Brain microvascular endothelial cell (primary cell): ENCODE measurements at regions not wholly inside any gene's neighbourhood (a gene's known extent, or its start where the extent isn't known, plus 50 kb on each side); places are given as distances from the start of the nearest gene placed in this dataset.

Source experiments
- DNase-seq: peaks from one replicate; pipeline ENCODE4 v3.0.0-alpha.2; 2020
- H3K27ac ChIP-seq: fragments of 250-450 bp; sonication (Bioruptor Pico); 2 replicates; pipeline ENCODE4 v1.5.1; 2020; ENCODE audit warnings: mild to moderate bottlenecking, moderate library complexity
- H3K27me3 ChIP-seq: fragments of 250-450 bp; sonication (Bioruptor Pico); replicated peaks from 2 replicates; pipeline ENCODE4 v1.5.1; 2020; ENCODE audit warnings: mild to moderate bottlenecking
- H3K36me3 ChIP-seq: fragments of 250-450 bp; sonication (Bioruptor Pico); replicated peaks from 2 replicates; pipeline ENCODE4 v1.5.1; 2020; ENCODE audit warnings: mild to moderate bottlenecking
- H3K4me3 ChIP-seq: 2 replicates; pipeline ENCODE4 v1.5.1; 2011; ENCODE audit warnings: low read depth, mild to moderate bottlenecking, control low read depth, low read length, moderate library complexity
- in situ Hi-C: cut with HindIII; loops from 2 replicates; pipeline ENCODE4 v1.10.0; 2017; ENCODE audit warnings: low sequenced_read_pairs, low pct_ligation_motif_present
- TF ChIP-seq, protein P1 (sequence below): IDR thresholded peaks from 2 replicates; pipeline ENCODE4 v1.5.1; 2011; ENCODE audit warnings: low read depth, mild to moderate bottlenecking, moderate library complexity, low read length, control low read depth, inconsistent platforms; ENCODE audit errors: missing control alignments

DNA sequence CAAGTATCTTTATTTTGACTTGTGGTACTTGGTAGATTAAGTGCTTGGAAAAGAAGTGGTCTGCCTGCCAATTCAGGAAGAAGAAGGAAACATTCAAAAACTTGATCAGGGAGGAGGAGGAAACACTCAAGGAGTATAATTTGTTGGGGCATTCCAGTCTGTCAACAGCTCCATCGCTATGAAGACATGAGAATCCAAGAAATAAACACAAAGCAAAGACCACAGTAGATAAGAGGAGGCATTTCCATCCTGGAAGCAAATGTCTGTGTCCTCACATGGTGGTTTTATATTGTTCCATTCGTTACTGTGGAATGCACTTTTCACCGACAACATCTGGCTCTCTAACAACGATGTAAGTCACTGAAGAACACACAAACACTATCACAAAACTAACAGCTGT lies 176.1 kb upstream of the FRMD4B start:
- no peaks in the 10 kb centered on the region for H3K27me3 ChIP-seq
- no peak overlapping the region for H3K4me3 ChIP-seq
- no peaks in the 10 kb centered on the region for H3K36me3 ChIP-seq
- no peak overlapping the region for H3K27ac ChIP-seq
- peak; percentile 26 for DNase-seq
- TF ChIP-seq, protein P1, sequence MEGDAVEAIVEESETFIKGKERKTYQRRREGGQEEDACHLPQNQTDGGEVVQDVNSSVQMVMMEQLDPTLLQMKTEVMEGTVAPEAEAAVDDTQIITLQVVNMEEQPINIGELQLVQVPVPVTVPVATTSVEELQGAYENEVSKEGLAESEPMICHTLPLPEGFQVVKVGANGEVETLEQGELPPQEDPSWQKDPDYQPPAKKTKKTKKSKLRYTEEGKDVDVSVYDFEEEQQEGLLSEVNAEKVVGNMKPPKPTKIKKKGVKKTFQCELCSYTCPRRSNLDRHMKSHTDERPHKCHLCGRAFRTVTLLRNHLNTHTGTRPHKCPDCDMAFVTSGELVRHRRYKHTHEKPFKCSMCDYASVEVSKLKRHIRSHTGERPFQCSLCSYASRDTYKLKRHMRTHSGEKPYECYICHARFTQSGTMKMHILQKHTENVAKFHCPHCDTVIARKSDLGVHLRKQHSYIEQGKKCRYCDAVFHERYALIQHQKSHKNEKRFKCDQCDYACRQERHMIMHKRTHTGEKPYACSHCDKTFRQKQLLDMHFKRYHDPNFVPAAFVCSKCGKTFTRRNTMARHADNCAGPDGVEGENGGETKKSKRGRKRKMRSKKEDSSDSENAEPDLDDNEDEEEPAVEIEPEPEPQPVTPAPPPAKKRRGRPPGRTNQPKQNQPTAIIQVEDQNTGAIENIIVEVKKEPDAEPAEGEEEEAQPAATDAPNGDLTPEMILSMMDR: no peak
- in situ Hi-C loops: no loop called here

DNA sequence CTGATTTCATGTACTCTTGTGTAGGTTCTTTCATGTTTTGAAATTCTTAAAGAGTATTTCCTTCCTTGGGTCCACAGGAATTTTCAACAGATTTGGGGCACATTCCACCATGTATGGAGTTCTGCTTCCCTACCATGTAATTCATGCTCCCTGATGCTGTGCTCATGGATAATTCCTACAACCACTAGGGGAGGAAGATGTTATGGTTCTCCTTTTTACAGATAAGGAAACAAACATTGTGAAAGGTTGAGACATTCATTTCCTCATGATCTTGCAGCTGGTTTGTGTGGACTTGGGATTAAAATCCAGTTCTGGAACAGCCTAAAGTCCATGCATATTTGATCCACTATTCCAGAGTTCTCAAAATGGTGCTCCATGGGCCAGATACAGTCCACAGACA lies 174.9 kb upstream of the FRMD4B start:
- Histone ChIP-seq H3K4me3 (no peak overlapping the region), H3K36me3 (no peaks in the 10 kb centered on the region), H3K27me3 (no peaks in the 10 kb centered on the region), H3K27ac (no peak overlapping the region)
- TF ChIP-seq, protein P1: peak; percentile 7
- in situ Hi-C loops: no loop called here
- no peak for DNase-seq

DNA sequence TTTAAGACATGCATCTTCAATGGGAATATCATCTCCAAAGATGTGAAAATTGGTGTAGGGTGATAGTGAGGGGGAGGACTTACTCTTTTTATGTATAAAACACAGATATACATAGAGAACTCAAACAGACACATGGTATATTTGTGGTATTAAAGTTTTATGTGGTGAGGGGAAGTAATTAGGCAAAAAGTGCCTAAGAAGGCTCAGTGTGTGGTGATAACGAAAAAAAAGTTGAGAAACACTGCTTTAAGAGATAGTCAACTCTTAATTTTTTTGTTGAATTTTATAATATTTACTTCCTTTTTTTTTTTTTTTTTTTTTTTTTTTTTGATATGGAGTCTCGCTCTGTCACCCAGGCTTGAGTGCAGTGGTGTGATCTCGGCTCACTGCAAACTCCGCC lies 174.2 kb upstream of the FRMD4B start:
- no peaks in the 10 kb centered on the region for H3K27me3 ChIP-seq
- TF ChIP-seq, protein P1: no peak
- in situ Hi-C loops: no loop called here
- H3K4me3 ChIP-seq: no peak overlapping the region
- DNase-seq: no peak
- H3K27ac ChIP-seq: no peak overlapping the region
- H3K36me3 ChIP-seq: no peaks in the 10 kb centered on the region

DNA sequence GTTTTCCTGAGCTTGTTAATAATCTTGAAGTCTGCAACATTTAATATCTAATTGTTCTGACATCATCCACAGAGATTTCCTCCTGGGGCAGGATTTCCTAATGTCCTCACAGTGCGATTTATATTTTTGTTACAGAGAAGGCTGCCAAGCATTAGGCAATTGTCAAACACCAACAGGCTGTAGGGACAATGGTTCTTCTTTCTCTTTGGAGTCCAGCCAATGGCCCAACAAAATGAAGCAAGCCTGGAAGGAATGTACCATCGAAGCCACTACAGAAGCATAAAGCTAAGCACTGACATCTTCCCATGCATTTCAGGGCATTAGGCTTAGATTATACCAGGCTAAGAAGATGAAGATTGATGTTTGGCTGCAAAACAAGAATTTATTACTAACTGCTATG lies 173.0 kb upstream of the FRMD4B start:
- Histone ChIP-seq H3K4me3 (no peak overlapping the region), H3K27me3 (no peaks in the 10 kb centered on the region), H3K27ac (no peak overlapping the region), H3K36me3 (no peaks in the 10 kb centered on the region)
- in situ Hi-C loops: no loop called here
- TF ChIP-seq, protein P1: no peak
- DNase-seq: no peak

DNA sequence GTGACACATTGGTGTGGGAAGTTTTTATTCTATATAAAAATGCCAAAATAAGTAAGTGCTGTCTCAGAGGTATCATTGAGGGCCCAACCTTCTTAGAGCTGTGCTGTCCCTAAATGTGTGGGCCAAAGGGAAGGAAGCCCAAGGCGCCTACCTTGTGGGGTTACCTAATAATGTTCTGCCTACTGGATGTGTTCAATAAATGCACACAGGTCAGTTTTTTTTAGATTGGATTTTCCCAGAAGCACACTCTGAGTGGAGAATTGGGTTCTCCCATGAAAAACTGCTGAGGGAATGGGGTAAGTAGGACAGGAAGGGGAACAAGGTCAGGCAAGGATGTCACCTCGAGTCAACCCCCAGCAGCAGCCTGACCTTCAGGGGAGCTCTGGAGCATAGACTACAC lies 168.7 kb upstream of the FRMD4B start:
- in situ Hi-C loops: no loop called here
- no peak overlapping the region for H3K27ac ChIP-seq
- DNase-seq: no peak
- no peaks in the 10 kb centered on the region for H3K36me3 ChIP-seq
- no peak overlapping the region for H3K4me3 ChIP-seq
- no peaks in the 10 kb centered on the region for H3K27me3 ChIP-seq
- TF ChIP-seq, protein P1: no peak

DNA sequence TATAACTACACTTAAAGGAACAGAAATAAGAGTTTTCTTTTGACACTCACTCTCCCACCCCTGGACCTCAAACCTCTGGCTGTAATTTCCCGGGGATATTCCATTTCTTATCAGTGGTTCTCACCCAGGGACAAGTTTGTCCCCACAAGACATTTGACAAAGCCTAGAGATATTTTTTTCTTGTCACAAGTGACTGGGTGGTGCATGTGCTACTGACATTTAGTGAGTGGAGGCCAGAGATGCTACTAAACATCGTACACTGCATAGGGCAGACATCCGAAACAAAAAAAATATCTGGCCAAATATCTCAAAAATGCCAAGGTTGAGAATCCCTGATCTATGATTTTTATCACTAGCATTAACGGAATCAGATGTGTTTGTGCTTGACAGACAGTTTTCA lies 168.0 kb upstream of the FRMD4B start:
- DNase-seq: no peak
- in situ Hi-C loops: no loop called here
- H3K4me3 ChIP-seq: no peak overlapping the region
- TF ChIP-seq, protein P1: no peak
- H3K36me3 ChIP-seq: no peaks in the 10 kb centered on the region
- no peak overlapping the region for H3K27ac ChIP-seq
- no peaks in the 10 kb centered on the region for H3K27me3 ChIP-seq
